GM12878 (cell line): ENCODE measurements at regions not wholly inside any gene's neighbourhood (a gene's known extent, or its start where the extent isn't known, plus 50 kb on each side); places are given as distances from the start of the nearest gene placed in this dataset.

Source experiments
- ATAC-seq: fragments of 200-7000 bp; cut with Tn5 transposase; 3 replicates; pipeline ENCODE4 v1.9.1; 2020; ENCODE audit warnings: mild to moderate bottlenecking, moderate library complexity
- BruUV-seq: library from RNA; stranded (reverse); fragments of 400-500 nt; replicated peaks from 2 replicates; lab custom pipeline; 2021; lab: Mats Ljungman, UMichigan
- CTCF ChIA-PET: fragments of 300-600 bp; sonication (Branson Sonifier 250); formaldehyde crosslinking; extraction: SDS; loops from one replicate; lab custom pipeline; 2021; ENCODE audit warnings: inconsistent platforms; lab: Yijun Ruan, JAX
- POLR2A ChIA-PET: fragments of 350-600 bp; formaldehyde crosslinking; extraction: SDS; loops from one replicate; lab custom pipeline; 2021; ENCODE audit warnings: inconsistent platforms; lab: Charles Lee
- RAD21 ChIA-PET: fragments of 300-600 bp; sonication (Branson Sonifier 250); formaldehyde crosslinking; loops from one replicate; lab custom pipeline; 2023; ENCODE audit warnings: antibody characterized with exemption; ENCODE audit not compliant: unreplicated experiment; lab: Charles Lee
- SMC1A ChIA-PET: fragments of 300-600 bp; sonication (Branson Sonifier 250); formaldehyde crosslinking; loops from one replicate; lab custom pipeline; 2023; ENCODE audit not compliant: unreplicated experiment, uncharacterized antibody; lab: Charles Lee
- DNase-seq: peaks from one replicate; pipeline ENCODE4 v3.0.0-alpha.2; 2011; ENCODE audit warnings: low read depth, low spot score
- FAIRE-seq: peaks from 3 replicates; lab custom pipeline; 2011; peaks lifted over from hg19 to GRCh38; lab: Jason Lieb, UNC
- H2AFZ ChIP-seq: 2 replicates; pipeline ENCODE4 v1.6.0; 2011; ENCODE audit warnings: low read depth, low read length, control low read depth; ENCODE audit not compliant: control insufficient read depth
- H3K27ac ChIP-seq: 2 replicates; pipeline ENCODE4 v1.5.1; 2011; ENCODE audit warnings: control low read depth; ENCODE audit not compliant: control insufficient read depth, insufficient read depth
- H3K27me3 ChIP-seq, 2 experiments: replicated peaks in 1 of 2; 2 replicates each; pipeline versions ENCODE4 v1.6.0 to v1.6.1; 2011; ENCODE audit warnings: low read length in 1 of 2; ENCODE audit not compliant: control insufficient read depth in 2 of 2, insufficient read depth in 2 of 2
- H3K36me3 ChIP-seq, 2 experiments: 2 replicates each; pipeline ENCODE4 v1.5.1; 2011; ENCODE audit warnings: low read length in 1 of 2; ENCODE audit not compliant: control insufficient read depth in 2 of 2, insufficient read depth in 2 of 2
- H3K4me1 ChIP-seq: 2 replicates; pipeline ENCODE4 v1.6.1; 2011; ENCODE audit warnings: mild to moderate bottlenecking, low read length, moderate library complexity, mixed read lengths; ENCODE audit not compliant: control insufficient read depth, insufficient read depth
- H3K4me2 ChIP-seq: 2 replicates; pipeline ENCODE4 v1.6.0; 2011; ENCODE audit warnings: control low read depth; ENCODE audit not compliant: control insufficient read depth, insufficient read depth
- H3K4me3 ChIP-seq: fragments of 200-600 bp; sonication (generic); 2 replicates; pipeline ENCODE4 v1.5.1; 2016
- H3K79me2 ChIP-seq: 2 replicates; pipeline ENCODE4 v1.6.0; 2011; ENCODE audit warnings: low read length; ENCODE audit not compliant: control insufficient read depth, insufficient read depth
- H3K9ac ChIP-seq: 2 replicates; pipeline ENCODE4 v1.8.0; 2011; ENCODE audit warnings: low read length, control low read depth, mixed read lengths; ENCODE audit not compliant: control insufficient read depth, insufficient read depth
- H3K9me3 ChIP-seq: replicated peaks from 3 replicates; pipeline ENCODE4 v1.5.1; 2011; ENCODE audit warnings: mild to moderate bottlenecking, low read length; ENCODE audit not compliant: control insufficient read depth, insufficient read depth
- H4K20me1 ChIP-seq: 2 replicates; pipeline ENCODE4 v1.6.0; 2011; ENCODE audit not compliant: control insufficient read depth, insufficient read depth
- ATF2 ChIP-seq: IDR thresholded peaks from 2 replicates; pipeline ENCODE4 v1.6.1; 2012; ENCODE audit warnings: low read length, inconsistent platforms
- NFYA ChIP-seq: IDR thresholded peaks from 2 replicates; pipeline ENCODE4 v1.6.1; 2011; ENCODE audit warnings: low read depth, mild to moderate bottlenecking, low read length, improper control_type of control experiment, borderline replicate concordance
- PRDM15 ChIP-seq: fragments of 450-650 bp; formaldehyde crosslinking; IDR thresholded peaks from 2 replicates; pipeline ENCODE4 v1.4.0; 2020; ENCODE audit warnings: mild to moderate bottlenecking, moderate library complexity
- REST ChIP-seq: IDR thresholded peaks from 2 replicates; pipeline ENCODE4 v1.6.1; 2012; ENCODE audit warnings: mild to moderate bottlenecking, low read depth, low read length
- SKIL ChIP-seq: fragments of 450-650 bp; IDR thresholded peaks from 2 replicates; pipeline ENCODE4 v1.6.1; 2017; ENCODE audit warnings: mild to moderate bottlenecking, low read depth, inconsistent platforms; ENCODE audit not compliant: poor library complexity, severe bottlenecking
- ZNF217 ChIP-seq: fragments of 450-650 bp; IDR thresholded peaks from 2 replicates; pipeline ENCODE4 v1.6.1; 2017; ENCODE audit warnings: antibody characterized with exemption, mild to moderate bottlenecking
- ZNF687 ChIP-seq: fragments of 450-650 bp; IDR thresholded peaks from 2 replicates; pipeline ENCODE4 v1.6.1; 2017; ENCODE audit warnings: mild to moderate bottlenecking, moderate library complexity
- WGBS: methylation state at CpG from one replicate; pipeline ENCODE4 v1.1.6; 2016; ENCODE audit warnings: low lambda C conversion rate; ENCODE audit not compliant: insufficient replicate concordance, insufficient coverage; ENCODE audit errors: missing lambda C conversion rate; 5-methylcytosine and 5-hydroxymethylcytosine counted together
- in situ Hi-C: fragments of 300-500 bp; cut with MboI; formaldehyde crosslinking; loops from 9 replicates; pipeline ENCODE4 v1.14.3; 2018; ENCODE audit warnings: mixed read lengths
- intact Hi-C: fragments of 100-400 bp; cut with micrococcal nuclease; formaldehyde crosslinking; loops from one replicate; pipeline ENCODE4 v1.14.2; 2022; ENCODE audit not compliant: unreplicated experiment

- DNase-seq (no peak), ATAC-seq (no peak), FAIRE-seq (no peak)
- Histone ChIP-seq H3K4me3 (no peak overlapping the region), H2AFZ (no peak overlapping the region), H3K4me1 (no peaks in the 10 kb centered on the region), H3K9me3 (no peaks in the 10 kb centered on the region), H3K27ac (no peak overlapping the region), H3K4me2 (no peak overlapping the region), H3K9ac (no peak overlapping the region), H3K79me2 (no peaks in the 10 kb centered on the region), H3K27me3 (no peaks in the 10 kb centered on the region), H3K36me3 (no peaks in the 10 kb centered on the region), H4K20me1 (no peaks in the 10 kb centered on the region)
- intact Hi-C loops, result no loop called here
- BruUV-seq, result no TSS peak
- RAD21 ChIA-PET, result no interaction called here
- POLR2A ChIA-PET, result no interaction called here
- SMC1A ChIA-PET, result no interaction called here
- in situ Hi-C loops, result no loop called here
- CTCF ChIA-PET, result interaction anchor here (0.6 kb wide), 1 partner anchor 11 kb away, joined by 3 read pairs; no protein-coding TSS in a partner anchor
- 22% methylated on average over 11 of the region's 11 CpGs for WGBS
- TF ChIP-seq NFYA (no peak), REST (no peak), ZNF217 (no peak), PRDM15 (CRISPR knock-in tag) (no peak), ZNF687 (no peak), SKIL (no peak), ATF2 (no peak)
These were observed 118.7 kb upstream of the LARGE1 start for GRCh38 chr22:34038801-34039555.
